HepG2 (cell line): ENCODE measurements at regions not wholly inside any gene's neighbourhood (a gene's known extent, or its start where the extent isn't known, plus 50 kb on each side); places are given as distances from the start of the nearest gene placed in this dataset.

Experiments
- ARHGAP35 ChIP-seq: sonication (generic); formaldehyde crosslinking; IDR thresholded peaks from 2 replicates; pipeline ENCODE4 v1.9.0; 2022; ENCODE audit warnings: mild to moderate bottlenecking, inconsistent platforms, moderate library complexity, missing genetic modification reagents, borderline replicate concordance
- BRD4 ChIP-seq: sonication (generic); formaldehyde crosslinking; IDR thresholded peaks from 2 replicates; pipeline ENCODE4 v1.4.0; 2020; ENCODE audit warnings: missing genetic modification reagents
- CEBPG ChIP-seq: IDR thresholded peaks from 2 replicates; pipeline ENCODE4 v1.6.1; 2016
- CREM ChIP-seq, 2 experiments: sonication (generic) in 1 of 2; formaldehyde crosslinking in 1 of 2; IDR thresholded peaks; 2 replicates each; pipeline versions ENCODE4 v1.4.0 to v1.6.1; 2016 to 2020; ENCODE audit warnings: antibody characterized with exemption in 1 of 2, mild to moderate bottlenecking in 1 of 2, missing genetic modification reagents in 1 of 2
- GTF2F1 ChIP-seq: fragments of 150-350 bp; IDR thresholded peaks from 2 replicates; pipeline ENCODE4 v1.6.1; 2014; ENCODE audit warnings: low read length
- HDAC6 ChIP-seq: fragments of 200-600 bp; sonication (generic); IDR thresholded peaks from 2 replicates; pipeline ENCODE4 v1.7.0; 2017; ENCODE audit warnings: mild to moderate bottlenecking, antibody characterized with exemption, low read length, low read depth
- KAT8 ChIP-seq: IDR thresholded peaks from 2 replicates; pipeline ENCODE4 v1.6.1; 2016; ENCODE audit warnings: missing genetic modification reagents, missing compliant biosample characterization
- KLF16 ChIP-seq, 2 experiments: sonication (generic) in 1 of 2; formaldehyde crosslinking in 1 of 2; IDR thresholded peaks; 2 replicates each; pipeline versions ENCODE4 v1.6.1 to v1.8.0; 2016 to 2023; ENCODE audit warnings: missing genetic modification reagents in 2 of 2, missing compliant biosample characterization in 1 of 2
- KMT2B ChIP-seq: IDR thresholded peaks from 2 replicates; pipeline ENCODE4 v1.6.1; 2016; ENCODE audit warnings: missing genetic modification reagents, missing compliant biosample characterization
- PAWR ChIP-seq: sonication (generic); formaldehyde crosslinking; IDR thresholded peaks from 2 replicates; pipeline ENCODE4 v1.4.0; 2020; ENCODE audit warnings: missing genetic modification reagents, mild to moderate bottlenecking, borderline replicate concordance
- PPARG ChIP-seq: conservative IDR thresholded peaks from 2 replicates; pipeline ENCODE4 v1.6.1; 2016; ENCODE audit warnings: missing biosample characterization, missing genetic modification reagents
- REPIN1 ChIP-seq: sonication (generic); formaldehyde crosslinking; IDR thresholded peaks from 2 replicates; pipeline ENCODE4 v1.8.0; 2022; ENCODE audit warnings: missing genetic modification reagents, low read depth, mild to moderate bottlenecking, borderline replicate concordance
- RFX3 ChIP-seq: IDR thresholded peaks from 2 replicates; pipeline ENCODE4 v1.6.1; 2016; ENCODE audit warnings: missing biosample characterization, missing genetic modification reagents
- ZFP36L2 ChIP-seq: sonication (generic); formaldehyde crosslinking; IDR thresholded peaks from 2 replicates; pipeline ENCODE4 v1.4.0; 2020; ENCODE audit warnings: missing genetic modification reagents
- ZNF136 ChIP-seq: sonication (generic); formaldehyde crosslinking; IDR thresholded peaks from 2 replicates; pipeline ENCODE4 v1.8.1; 2022; ENCODE audit warnings: low read depth, mild to moderate bottlenecking, moderate library complexity, missing genetic modification reagents
- ZNF230 ChIP-seq: sonication (generic); formaldehyde crosslinking; IDR thresholded peaks from 2 replicates; pipeline ENCODE4 v1.4.0; 2020; ENCODE audit warnings: mild to moderate bottlenecking, missing genetic modification reagents
- ZNF33A ChIP-seq: sonication (generic); formaldehyde crosslinking; IDR thresholded peaks from 2 replicates; pipeline ENCODE4 v1.5.1; 2020; ENCODE audit warnings: missing genetic modification reagents, mild to moderate bottlenecking, moderate library complexity, borderline replicate concordance
- ZNF562 ChIP-seq: sonication (generic); formaldehyde crosslinking; IDR thresholded peaks from 2 replicates; pipeline ENCODE4 v1.8.0; 2022; ENCODE audit warnings: missing genetic modification reagents, borderline replicate concordance
- ZNF567 ChIP-seq: sonication (generic); formaldehyde crosslinking; IDR thresholded peaks from 2 replicates; pipeline ENCODE4 v1.8.1; 2023; ENCODE audit warnings: mild to moderate bottlenecking, missing genetic modification reagents, borderline replicate concordance
- ZNF605 ChIP-seq: sonication (generic); formaldehyde crosslinking; IDR thresholded peaks from 2 replicates; pipeline ENCODE4 v1.8.0; 2022; ENCODE audit warnings: mild to moderate bottlenecking, missing genetic modification reagents
- ZNF891 ChIP-seq: sonication (generic); formaldehyde crosslinking; IDR thresholded peaks from 2 replicates; pipeline ENCODE4 v1.5.0; 2020; ENCODE audit warnings: mild to moderate bottlenecking, missing genetic modification reagents
- ZSCAN22 ChIP-seq: sonication (generic); formaldehyde crosslinking; IDR thresholded peaks from 2 replicates; pipeline ENCODE4 v1.4.0; 2020; ENCODE audit warnings: mild to moderate bottlenecking, missing genetic modification reagents
- TF ChIP-seq, protein P1 (sequence below): IDR thresholded peaks from 2 replicates; pipeline ENCODE4 v1.6.1; 2016; ENCODE audit warnings: mild to moderate bottlenecking, missing biosample characterization, missing genetic modification reagents
- TF ChIP-seq, protein P2 (sequence below): sonication (generic); formaldehyde crosslinking; IDR thresholded peaks from 2 replicates; pipeline ENCODE4 v1.8.0; 2022; ENCODE audit warnings: mild to moderate bottlenecking, missing genetic modification reagents, borderline replicate concordance
- TF ChIP-seq, protein P3 (sequence below): sonication (generic); formaldehyde crosslinking; IDR thresholded peaks from 2 replicates; pipeline ENCODE4 v1.5.0; 2020; ENCODE audit warnings: missing genetic modification reagents
- TF ChIP-seq, protein P4 (sequence below): sonication (generic); formaldehyde crosslinking; IDR thresholded peaks from 2 replicates; pipeline ENCODE4 v1.5.0; 2020; ENCODE audit warnings: missing genetic modification reagents, mild to moderate bottlenecking, borderline replicate concordance

DNA sequence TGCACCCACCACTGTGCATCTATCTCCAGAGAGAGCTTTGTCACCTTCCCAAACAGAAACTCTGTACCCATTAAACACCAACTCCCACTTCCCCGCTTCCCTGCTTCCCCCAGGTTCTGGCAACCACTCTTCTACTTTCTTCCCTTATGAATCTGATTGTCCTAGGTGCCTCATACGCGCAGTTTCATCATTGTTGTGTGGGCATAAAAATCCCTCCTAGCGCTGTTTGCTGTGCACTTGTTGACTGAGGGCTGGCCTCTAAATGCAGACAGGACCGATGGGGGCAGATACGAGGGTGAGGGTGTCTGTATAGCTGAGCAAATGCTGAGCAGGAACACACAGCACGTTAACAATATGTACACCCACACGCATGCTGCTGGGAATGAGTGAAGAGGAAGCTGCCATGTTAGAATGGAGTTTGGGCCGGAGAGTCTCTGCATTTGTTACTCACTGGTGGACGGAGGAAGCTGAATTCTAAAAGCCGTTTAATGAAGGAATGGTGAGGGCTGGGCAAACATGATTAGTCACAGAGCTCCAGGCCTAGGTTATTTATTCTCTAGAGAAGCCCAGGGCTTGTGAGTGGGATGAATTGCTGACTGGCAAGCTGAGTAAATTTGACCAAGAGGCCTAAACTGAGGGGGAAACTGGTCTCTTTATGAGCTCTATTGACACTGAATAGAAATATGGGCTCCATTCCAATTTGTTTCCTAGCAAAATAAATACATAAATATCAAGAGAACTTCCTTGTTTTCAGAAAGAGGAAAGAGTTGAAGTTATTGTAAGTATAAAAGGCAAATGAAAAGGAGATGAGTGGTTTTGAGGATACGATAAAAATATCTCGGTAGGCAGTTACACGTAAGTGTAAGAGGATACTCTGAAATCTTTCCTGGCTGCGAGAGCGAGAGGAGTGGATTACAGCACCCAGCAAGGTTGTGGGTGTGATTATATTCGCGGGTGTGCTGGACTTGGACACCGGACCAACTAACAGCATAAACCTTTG lies 95.9 kb upstream of the RPS6KA3 start (continued):
- TF ChIP-seq ZSCAN22 (CRISPR knock-in tag), result no peak
- no peak for TF ChIP-seq ZNF562
- TF ChIP-seq ARHGAP35 (CRISPR knock-in tag), result no peak
- no peak for TF ChIP-seq CEBPG (CRISPR knock-in tag)
- TF ChIP-seq ZNF567 (CRISPR knock-in tag), result no peak
- TF ChIP-seq ZNF33A (CRISPR knock-in tag), result no peak
- TF ChIP-seq, protein P1, sequence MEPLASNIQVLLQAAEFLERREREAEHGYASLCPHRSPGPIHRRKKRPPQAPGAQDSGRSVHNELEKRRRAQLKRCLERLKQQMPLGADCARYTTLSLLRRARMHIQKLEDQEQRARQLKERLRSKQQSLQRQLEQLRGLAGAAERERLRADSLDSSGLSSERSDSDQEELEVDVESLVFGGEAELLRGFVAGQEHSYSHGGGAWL (CRISPR knock-in tag), result no peak
- no peak for TF ChIP-seq PAWR (CRISPR knock-in tag)
- no peak for TF ChIP-seq ZNF136
- no peak for TF ChIP-seq CREM (IDR thresholded peaks at IDR 0.05)
- no peak for TF ChIP-seq CREM (CRISPR knock-in tag; IDR thresholded peaks at IDR 0.05)
- TF ChIP-seq REPIN1 (CRISPR knock-in tag), result peak; percentile 51
- no peak for TF ChIP-seq HDAC6
- no peak for TF ChIP-seq ZNF230 (CRISPR knock-in tag)
- no peak for TF ChIP-seq KAT8
- no peak for TF ChIP-seq KMT2B (CRISPR knock-in tag)
- no peak for TF ChIP-seq ZNF891 (CRISPR knock-in tag)
- TF ChIP-seq, protein P2, sequence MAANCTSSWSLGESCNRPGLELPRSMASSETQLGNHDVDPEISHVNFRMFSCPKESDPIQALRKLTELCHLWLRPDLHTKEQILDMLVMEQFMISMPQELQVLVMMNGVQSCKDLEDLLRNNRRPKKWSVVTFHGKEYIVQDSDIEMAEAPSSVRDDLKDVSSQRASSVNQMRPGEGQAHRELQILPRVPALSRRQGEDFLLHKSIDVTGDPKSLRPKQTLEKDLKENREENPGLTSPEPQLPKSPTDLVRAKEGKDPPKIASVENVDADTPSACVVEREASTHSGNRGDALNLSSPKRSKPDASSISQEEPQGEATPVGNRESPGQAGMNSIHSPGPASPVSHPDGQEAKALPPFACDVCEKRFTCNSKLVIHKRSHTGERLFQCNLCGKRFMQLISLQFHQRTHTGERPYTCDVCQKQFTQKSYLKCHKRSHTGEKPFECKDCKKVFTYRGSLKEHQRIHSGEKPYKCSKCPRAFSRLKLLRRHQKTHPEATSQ (CRISPR knock-in tag), result peak; percentile 39; the same call in 1 of the 2 replicates
- TF ChIP-seq KLF16 (CRISPR knock-in tag; IDR thresholded peaks at IDR 0.05), result 0 out of 4 replicates have a peak, but pooled peaks of 1 of the 2 experiments have one; percentile 26
- TF ChIP-seq, protein P3, sequence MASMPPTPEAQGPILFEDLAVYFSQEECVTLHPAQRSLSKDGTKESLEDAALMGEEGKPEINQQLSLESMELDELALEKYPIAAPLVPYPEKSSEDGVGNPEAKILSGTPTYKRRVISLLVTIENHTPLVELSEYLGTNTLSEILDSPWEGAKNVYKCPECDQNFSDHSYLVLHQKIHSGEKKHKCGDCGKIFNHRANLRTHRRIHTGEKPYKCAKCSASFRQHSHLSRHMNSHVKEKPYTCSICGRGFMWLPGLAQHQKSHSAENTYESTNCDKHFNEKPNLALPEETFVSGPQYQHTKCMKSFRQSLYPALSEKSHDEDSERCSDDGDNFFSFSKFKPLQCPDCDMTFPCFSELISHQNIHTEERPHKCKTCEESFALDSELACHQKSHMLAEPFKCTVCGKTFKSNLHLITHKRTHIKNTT (CRISPR knock-in tag), result no peak
- TF ChIP-seq, protein P4, sequence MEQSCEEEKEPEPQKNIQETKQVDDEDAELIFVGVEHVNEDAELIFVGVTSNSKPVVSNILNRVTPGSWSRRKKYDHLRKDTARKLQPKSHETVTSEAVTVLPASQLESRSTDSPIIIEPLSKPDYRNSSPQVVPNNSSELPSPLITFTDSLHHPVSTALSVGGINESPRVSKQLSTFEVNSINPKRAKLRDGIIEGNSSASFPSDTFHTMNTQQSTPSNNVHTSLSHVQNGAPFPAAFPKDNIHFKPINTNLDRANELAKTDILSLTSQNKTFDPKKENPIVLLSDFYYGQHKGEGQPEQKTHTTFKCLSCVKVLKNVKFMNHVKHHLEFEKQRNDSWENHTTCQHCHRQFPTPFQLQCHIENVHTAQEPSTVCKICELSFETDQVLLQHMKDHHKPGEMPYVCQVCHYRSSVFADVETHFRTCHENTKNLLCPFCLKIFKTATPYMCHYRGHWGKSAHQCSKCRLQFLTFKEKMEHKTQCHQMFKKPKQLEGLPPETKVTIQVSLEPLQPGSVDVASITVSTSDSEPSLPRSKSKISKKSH (CRISPR knock-in tag), result no peak
- TF ChIP-seq BRD4, result no peak
- TF ChIP-seq ZFP36L2 (CRISPR knock-in tag), result no peak
- TF ChIP-seq GTF2F1, result no peak
- TF ChIP-seq PPARG (CRISPR knock-in tag), result peak; percentile 35; the same call in 1 of the 2 replicates
- no peak for TF ChIP-seq RFX3 (CRISPR knock-in tag)
- TF ChIP-seq ZNF605, result no peak
